HG03103 (cell line): ENCODE measurements at regions not wholly inside any gene's neighbourhood (a gene's known extent, or its start where the extent isn't known, plus 50 kb on each side); places are given as distances from the start of the nearest gene placed in this dataset.

Source experiments
- ATAC-seq: cut with Tn5 transposase; IDR thresholded peaks from one replicate; pipeline ENCODE4 v1.9.1; 2021; ENCODE audit warnings: low read depth; ENCODE audit not compliant: unreplicated experiment

DNA sequence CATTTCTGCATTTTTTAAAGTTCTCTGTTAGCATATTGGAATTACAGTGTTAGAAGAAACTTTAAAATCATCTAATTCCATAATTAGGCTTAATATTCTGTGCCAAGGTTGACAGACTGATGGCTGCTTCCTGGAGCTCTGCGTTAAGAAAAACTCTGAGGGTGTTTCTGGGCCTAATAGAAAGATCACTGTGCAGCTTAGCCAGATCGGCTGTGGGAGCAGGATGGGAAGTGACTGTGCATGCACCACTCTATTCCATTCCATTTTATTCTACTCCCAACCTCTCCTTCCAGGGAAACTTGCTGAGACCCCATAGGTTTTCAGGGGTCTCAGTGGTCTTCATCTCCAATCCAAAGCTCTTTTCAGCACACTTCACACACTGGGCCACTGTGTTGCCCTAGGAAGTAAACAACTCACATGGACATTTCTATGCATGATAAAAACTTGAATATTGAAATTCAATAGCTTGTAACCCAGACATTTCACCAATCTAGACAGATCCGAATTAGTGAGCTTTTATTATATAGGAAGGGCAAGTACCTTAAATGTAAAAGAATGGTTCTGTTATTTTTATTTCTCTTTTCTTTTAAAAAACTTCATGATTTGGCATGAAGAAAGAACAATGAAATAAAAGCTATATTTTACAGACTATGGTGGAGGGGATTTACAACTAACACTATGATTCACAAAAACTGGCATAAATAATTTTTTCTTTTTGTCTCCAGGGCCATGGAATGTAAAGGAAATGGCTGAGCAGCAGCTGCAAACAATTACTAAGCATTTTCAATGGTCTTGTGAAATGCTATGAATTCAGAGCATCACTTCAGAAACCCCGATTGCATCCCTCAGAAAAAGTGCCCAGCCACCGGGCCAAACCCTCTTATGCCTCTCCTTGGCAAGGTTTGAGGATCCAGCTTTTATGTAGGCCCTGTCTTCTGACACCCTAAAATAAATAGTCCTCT, 51.4 kb upstream of the DAB2 start:
- ATAC-seq, result no peak

DNA sequence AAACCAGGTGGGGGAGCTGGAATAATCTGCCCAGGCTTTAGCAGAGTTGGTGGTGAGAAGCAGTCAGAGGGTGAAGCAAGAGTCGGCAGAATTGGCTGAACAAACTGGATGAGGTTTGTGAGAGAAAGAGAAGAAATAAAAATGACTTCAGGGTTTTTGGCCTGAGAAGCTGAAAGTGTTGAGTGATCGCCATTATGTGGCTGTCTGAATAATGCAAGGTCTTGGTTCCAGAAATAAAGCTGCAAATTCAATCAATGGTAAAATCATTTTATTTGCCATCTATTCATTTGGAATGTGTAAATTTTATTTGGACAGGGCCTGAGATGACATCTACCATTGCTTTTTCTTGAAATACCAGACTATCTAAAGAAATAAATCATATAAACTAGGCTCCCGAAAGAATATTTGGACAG, 50.4 kb upstream of the DAB2 start:
- no peak for ATAC-seq
